Sciatic nerve (tissue), 2 donors: ENCODE measurements at regions not wholly inside any gene's neighbourhood (a gene's known extent, or its start where the extent isn't known, plus 50 kb on each side); places are given as distances from the start of the nearest gene placed in this dataset.
"Not testable (repeated sequence)": the region's sequence is repeated elsewhere in the genome, so short reads cannot be mapped to it uniquely, and the experiment has no call there.

ENCODE experiments used
- ATAC-seq: fragments of 200-7000 bp; cut with Tn5 transposase; one replicate; pipeline ENCODE4 v1.9.1; 2020; ENCODE audit warnings: mild to moderate bottlenecking, moderate library complexity
- DNase-seq: peaks from one replicate; pipeline ENCODE4 v3.0.0-alpha.2; 2020; ENCODE audit warnings: low spot score
- intact Hi-C: fragments of 100-400 bp; cut with DNase I; formaldehyde crosslinking; loops from one replicate; pipeline ENCODE4 v1.14.2; 2022
- donor health status: DM: no; HTN: no; CAD: no.
- donor health status: DM: no; HTN: no; CAD: no.

DNA sequence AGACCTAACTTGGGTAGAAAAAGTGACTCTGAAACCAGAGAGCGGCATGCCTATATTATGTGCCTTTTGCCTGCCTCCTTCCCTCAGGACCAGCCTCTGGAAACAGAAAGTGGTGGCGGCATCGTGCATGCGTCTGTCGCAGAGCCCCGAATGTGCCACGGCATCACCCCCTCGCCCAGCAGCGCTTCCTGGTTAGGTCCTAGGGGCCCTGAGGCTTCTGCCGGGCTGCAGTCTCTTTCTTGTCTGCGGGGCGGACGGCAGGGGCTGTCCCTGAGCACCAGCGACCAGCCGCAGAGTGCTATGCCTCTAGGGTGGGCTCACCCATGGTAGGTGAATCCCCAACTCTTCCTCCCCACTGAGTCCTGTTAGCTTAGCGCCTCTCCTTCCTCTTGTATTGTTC lies 68.7 kb downstream of the VSIG4 start:
- intact Hi-C loops: no loop called here
- no peak for ATAC-seq

DNA sequence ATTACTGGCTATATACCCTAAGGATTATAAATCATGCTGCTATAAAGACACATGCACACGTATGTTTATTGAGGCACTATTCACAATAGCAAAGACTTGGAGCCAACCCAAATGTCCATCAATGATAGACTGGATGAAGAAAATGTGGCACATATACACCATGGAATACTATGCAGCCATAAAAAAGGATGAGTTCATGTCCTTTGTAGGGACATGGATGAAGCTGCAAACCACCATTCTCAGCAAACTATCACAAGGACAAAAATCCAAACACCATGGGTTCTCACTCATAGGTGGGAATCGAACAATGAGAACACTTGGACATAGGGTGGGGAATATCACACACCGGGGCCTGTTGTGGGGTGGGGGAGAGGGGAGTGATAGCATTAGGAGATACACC lies 72.7 kb downstream of the VSIG4 start:
- DNase-seq, intact Hi-C loops, ATAC-seq: not testable (repeated sequence)

More for the DNA sequence above, 68.7 kb downstream of the VSIG4 start:
- DNase-seq: no peak

DNA sequence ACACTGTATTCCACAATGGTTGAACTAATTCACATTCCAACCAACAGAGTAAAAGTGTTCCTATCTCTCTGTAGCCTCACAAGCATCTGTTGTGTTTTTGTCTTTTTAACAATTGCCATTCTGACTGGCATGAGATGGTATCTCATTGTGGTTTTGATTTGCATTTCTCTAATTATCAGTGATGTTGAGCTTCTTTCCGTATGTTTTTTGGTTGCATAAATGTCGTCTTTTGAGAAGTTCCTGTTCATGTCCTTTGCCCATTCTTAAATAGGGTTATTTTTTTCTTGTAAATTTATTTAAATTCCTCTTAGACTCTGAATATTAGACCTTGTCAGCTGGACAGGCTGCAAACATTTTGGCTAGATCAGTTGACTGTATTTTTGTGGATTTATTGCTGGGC lies 78.2 kb downstream of the VSIG4 start:
- DNase-seq (no peak), ATAC-seq (no peak)
- intact Hi-C loops: no loop called here

DNA sequence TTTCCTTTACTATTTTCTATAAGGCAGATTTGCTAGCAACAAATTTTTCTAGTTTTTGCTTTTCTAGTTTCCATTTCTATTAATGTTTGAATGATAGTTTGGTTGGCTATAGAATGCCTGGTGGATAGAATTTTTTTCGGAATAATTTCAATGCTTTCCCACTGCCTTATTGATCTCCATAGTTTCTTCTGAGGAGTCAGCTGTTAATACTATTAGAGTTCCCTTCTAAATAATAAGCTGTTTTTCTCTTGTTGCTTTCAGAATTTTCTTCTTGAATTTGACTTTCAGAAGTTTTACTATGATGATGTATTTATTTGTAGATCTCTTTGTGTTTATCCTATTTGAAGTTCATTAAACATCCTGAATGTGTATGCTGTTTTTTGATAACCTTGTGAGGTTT lies 91.8 kb downstream of the VSIG4 start:
- DNase-seq (no peak), ATAC-seq (no peak)
- intact Hi-C loops: no loop called here

DNA sequence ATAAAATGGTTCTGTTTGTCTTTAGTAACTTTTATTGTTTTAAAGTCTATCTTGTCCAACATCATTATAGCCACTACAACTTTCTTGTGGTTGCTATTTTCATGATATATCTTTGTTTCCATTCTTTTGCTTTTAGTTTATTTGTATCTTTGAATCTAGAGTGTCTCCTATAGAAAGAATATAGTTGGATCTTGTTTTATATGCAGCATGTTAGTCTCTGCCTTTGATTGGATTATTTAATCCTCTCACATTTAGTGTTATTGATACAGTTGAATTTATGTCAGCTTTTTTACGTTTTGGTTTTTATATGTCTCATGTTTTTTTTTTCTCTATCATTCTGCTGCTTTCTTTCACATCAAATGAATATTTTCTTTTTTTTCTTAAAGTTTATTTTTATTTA lies 98.1 kb downstream of the VSIG4 start:
- DNase-seq (no peak), ATAC-seq (no peak)
- intact Hi-C loops: loop anchor here (5.0 kb wide), 1 partner anchor 226 kb away; no protein-coding TSS in a partner anchor

DNA sequence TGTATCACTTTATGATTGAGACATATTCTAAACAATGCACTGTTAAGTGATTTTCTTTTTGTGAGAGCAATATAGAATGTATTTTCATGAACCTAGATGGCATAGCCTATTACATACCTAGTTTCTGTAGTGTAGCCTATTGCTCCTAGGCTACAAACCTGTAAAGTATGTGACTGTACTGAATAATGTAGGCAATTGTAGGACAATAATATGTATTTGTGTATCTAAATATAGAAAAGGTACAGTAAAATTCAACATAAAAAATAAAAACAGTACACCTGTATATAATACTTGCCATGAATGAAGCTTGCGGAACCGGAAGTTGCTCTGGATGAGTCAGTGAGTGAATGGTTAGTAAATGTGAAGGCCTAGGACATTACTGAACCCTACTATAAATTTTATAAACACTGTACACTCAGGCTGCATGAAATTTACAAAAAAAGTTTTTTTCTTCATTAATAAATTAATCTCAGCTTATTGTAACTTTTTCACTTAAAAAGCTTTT lies 106.7 kb downstream of the VSIG4 start:
- ATAC-seq (no peak), DNase-seq (no peak)
- intact Hi-C loops: no loop called here

DNA sequence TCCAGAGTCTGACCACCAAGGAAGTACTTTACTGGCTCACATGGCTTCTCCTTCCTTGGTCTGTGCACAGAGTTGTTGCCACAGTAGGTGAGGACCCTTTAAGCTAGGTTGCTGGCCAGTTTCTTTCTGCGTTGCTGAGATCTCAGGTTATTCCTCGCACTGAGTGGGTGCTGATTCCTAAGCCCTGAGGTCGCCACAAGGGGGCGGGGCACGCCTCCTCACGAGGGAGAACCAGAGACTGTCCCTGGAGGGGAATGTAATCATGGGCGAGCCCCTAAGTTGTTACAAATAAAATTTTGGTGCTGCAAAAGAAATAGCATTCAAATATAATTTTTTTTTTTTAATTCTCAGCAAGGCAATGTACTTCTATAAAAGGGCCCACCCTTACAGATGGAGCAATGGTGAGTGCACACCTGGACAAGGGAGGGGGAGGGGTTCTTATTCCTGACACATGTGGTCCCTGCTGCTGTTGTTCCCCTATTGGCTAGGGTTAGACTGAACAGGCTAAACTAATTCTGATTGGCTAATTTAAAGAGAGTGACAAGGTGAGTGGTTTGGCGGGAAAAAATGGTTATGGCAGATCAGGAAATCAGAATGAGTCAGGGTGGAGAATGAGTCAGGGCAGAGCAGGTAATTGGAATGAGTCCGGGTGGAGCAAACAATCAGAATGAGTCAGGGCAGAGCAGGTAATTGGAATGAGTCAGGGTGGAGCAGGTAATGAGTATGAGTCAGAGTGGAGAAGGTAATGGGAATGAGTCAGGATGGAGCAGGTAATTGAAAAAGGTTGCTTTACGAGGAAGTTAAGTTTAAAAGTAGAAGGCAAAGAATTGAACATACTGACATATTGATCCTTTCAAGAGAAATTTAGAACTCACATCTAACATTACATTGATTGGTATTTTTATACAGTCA lies 107.5 kb downstream of the VSIG4 start:
- no peak for ATAC-seq
- DNase-seq: no peak
- intact Hi-C loops: no loop called here

DNA sequence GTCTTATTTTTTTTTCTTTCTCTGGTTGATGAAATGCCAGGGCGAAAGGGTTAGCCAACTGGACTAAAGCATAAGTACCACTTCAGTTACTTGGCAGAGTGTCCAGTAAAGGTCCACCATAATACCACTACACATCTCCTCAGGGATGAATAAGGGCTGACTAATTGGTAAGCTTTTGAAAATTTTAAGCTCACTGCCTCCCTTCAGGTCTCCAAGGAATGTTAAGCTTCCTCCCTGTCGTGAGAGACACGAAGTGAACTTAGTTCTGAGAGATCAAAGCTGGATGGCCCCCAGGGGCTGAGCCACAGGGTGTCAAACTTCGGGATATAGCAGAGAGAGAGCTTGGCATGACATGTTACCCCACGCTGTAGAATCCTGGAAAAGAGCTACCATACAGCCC lies 111.4 kb downstream of the VSIG4 start:
- ATAC-seq (no peak), DNase-seq (no peak)
- intact Hi-C loops: no loop called here

DNA sequence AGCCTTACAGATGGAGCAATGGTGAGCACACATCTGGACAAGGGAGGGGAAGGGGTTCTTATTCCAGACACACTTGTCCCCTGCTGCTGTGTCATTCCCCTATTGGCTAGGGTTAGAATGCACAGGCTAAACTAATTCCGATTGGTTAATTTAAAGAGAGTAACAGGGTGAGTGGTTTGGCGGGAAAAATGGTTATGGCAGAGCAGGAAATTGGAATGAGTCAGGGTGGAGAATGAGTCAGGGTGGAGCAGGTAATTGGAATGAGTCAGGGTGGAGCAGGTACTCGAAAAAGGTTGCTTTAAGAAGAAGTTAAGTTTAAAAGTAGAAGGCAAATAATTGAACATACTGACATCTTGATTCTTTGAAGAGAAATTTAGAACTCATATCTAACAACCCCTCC lies 112.5 kb downstream of the VSIG4 start:
- DNase-seq, intact Hi-C loops, ATAC-seq: not testable (repeated sequence)

DNA sequence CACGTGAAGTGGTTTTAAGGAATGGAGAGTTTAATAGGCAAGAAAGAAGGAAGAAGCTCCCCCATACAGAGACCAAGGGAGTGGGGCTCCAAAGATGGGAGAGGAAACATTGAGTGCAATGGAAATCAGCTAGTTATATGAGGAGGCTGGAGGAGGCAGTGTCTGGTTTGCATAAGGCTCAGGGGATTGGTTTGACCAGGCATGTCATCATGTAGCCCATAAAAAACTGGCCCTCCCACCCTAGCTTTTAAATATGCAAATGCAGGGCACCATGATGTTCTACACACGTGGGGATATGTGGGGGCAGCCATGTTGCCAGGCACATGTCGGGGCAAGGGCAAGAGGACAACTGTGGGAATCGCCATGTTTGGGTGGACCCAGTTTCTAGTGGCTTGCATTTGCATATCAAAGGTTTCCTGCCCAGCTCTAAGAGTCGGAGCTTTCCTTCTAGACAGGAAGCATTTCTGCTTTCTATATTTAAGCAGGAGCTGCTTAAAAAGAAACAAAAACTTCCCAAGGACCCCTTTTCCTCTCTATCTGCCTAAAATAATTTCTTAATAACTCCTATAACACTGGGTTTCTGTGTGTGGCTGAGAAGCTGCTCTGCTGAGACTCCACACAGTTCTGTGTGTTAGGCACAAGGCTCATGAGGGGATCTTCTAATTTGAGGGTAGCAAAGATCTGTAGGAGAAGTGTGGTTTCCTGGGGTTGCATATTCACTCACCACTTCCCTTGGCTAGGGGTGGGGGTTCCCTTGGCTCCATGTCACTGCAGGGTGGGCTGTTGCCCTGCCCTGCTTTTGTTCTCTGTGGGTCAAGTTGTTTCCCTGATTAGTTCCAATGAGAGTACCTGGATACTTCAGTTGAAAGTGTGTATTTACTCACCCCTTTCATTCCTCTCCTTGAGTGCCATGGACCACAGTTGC lies 113.5 kb downstream of the VSIG4 start:
- ATAC-seq (no peak), DNase-seq (no peak)
- intact Hi-C loops: no loop called here

DNA sequence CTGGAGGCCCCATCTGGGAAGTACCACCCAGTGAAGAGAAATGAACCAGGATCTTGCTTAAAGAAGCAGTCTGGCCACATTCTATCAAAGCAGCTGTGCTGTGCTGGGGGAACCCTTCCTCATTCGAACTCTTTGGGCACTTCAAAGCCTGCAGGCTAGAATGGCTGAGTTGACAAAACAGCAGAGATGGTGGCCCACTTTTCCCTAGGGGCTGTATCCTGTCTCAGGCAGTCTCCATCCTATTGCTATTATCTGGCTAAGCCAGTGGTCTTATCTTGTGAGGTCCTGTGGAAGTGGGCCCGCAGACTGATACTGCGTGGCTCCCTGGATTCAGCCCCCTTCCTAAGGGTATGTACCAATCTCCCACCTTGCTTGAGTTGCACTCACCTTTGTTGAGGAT lies 114.3 kb downstream of the VSIG4 start:
- DNase-seq (no peak), ATAC-seq (no peak)
- intact Hi-C loops: no loop called here

DNA sequence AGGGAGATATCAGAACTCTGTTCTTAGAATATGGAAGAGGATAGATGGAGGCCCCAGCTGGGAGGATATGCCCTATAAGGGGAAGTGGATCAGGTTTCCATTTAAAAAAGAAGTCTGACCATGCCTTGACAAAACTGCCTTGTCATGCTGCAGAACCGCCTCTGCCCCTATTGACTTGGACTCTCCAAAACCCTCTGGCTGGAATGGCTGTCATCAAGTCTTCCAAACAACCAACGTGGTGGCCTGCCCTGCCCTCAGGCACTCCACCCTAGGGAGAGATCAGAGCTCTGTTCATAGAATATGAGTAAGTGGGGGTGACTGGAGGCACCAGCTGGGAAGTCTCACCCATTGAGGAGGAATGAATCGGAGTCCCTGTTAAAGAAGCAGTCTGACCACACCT lies 114.9 kb downstream of the VSIG4 start:
- intact Hi-C loops: no loop called here
- DNase-seq (no peak), ATAC-seq (no peak)

DNA sequence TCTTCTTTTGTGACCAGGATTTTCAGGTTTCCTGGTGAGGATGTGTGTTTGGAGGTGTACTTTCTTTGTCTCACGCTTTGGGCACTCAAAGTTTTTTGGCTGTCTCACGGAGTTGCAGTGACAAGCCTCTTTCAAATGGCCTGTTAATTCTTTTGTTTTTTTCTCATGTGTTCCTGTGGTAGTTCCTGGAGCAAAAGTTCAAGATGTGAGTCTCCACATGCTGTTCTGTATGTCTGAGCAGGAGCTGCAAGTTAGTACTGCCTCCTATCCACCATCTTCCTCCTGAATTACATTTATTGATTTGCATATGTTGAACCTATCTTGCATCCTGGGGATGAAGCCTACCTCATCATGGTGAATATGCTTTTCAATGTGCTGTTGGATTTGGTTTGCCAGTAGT lies 118.5 kb downstream of the VSIG4 start:
- DNase-seq (no peak), ATAC-seq (no peak)
- intact Hi-C loops: no loop called here

DNA sequence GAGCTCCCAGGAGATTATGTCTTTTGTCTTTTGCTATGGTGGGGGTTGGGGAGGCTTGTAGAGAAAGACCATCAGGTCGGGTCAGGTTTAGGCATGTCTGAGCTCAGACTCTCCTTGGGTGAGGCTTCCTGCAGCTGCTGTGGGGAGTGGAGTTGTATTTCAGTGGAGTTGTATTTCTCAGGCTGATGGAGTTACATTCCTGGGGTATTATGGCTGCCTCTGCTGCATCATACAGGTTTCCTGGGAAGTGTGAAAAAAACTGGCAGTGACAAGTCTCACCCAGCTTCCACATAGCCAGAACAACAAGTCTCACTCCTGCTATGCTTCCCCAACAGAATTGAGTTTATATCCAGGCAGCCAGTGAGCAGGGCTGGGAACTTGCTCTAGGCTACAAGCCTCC lies 119.3 kb downstream of the VSIG4 start:
- intact Hi-C loops: no loop called here
- DNase-seq (no peak), ATAC-seq (no peak)

DNA sequence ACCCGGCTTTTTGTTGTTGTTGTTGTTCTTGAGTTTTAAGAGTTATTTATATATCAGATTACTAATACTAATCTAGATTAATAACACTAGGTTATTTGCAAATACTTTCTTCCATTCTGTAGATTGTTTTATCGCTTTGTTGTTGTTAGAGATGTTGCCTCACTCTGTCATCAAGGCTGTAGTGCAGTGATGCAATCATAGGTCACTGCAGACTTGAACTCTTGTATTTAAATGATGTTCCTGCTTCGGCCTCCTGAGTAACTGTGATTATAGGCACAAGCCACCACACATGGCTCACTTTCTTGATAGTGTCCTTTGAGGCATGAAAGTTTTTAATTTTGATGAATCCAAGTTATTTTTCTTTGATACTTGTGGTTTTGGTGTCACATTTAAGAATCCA lies 129.0 kb downstream of the VSIG4 start:
- ATAC-seq (no peak), DNase-seq (no peak)
- intact Hi-C loops: no loop called here

DNA sequence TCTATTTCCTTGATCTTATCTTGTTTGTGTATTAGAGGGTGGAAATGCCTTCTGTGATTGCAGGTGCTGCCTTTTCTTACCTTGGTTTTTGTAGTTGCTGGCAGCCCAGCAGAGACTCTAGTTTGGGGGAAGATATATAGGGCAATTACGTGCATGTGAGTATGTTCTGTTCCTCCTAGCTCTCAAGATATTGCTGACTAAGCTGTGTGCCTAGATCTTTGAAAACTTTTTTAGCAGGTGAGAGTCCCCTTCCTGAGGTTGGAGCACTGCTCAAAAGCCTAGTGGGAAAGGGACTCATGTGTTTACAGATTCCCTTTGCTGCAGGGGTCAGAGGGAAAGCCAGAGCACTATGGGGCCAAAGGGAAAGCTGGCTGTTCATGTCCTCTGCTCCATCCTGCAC lies 136.1 kb downstream of the VSIG4 start:
- no peak for ATAC-seq
- intact Hi-C loops: no loop called here
- DNase-seq: no peak

DNA sequence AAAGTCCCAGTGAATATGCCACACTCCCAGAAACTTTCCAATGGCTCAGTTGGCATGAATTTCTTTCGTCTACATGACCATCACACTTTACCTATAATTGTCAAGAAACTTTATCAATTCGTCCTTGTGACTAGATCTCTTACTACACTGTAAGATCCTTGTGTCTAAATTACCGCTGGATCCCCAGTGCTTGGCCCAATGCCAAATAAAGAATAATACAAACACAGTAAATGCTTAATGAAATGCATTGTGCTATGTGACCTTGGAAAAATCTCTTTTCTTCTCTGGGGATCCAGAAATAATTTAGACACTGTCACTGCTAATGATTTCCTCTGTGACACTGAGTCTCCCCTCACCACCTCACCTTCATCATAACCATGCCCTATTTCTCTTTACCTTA lies 137.9 kb downstream of the VSIG4 start:
- ATAC-seq: no peak

DNA sequence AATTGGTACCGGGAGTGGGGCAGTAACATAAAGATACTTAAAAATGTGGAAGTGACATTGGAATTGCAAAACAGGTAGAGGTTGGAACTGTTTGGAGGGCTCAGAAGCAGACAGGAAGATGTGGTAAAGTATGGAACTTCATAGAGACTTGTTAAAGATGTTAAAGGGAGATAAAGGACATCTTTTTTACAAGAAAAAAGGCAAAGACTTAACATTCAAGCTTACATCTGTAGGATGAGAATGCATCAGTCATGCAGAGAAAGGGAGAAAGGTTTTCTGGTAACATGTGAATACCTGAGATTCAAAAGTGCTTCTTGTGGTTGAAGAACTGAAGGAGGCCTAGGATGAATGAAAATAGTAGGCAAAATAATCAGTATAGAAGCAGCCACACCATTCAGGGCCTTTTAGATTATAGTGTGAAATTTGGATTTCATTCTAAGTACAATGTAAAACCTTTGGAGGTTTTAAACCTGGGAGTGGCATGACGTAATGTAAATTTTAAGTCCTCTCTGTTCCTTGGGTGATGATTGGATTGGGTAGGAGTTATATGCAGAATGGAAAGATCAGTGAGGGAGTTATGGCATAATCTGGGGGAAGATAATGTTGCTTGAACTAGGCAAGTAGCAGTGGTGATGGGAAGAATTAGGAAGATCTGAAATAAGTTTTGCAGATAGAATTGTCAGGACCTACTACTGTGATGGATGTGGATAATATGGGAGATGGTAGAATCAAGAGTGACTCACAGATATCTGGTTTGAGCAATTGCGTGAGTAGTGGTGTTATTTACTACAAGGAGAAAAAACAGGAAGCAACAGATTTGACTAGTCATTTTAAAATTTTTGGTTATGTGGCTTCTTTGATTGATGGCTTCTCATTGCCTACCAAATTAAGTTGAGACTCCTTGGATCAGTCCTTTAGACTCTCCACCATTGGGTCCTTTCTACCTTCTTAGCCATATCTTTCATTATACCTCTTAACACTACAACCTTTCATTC lies 138.7 kb downstream of the VSIG4 start:
- intact Hi-C loops: no loop called here
- no peak for DNase-seq
- ATAC-seq: no peak

More for the DNA sequence above, 137.9 kb downstream of the VSIG4 start:
- DNase-seq: no peak
- intact Hi-C loops: no loop called here

DNA sequence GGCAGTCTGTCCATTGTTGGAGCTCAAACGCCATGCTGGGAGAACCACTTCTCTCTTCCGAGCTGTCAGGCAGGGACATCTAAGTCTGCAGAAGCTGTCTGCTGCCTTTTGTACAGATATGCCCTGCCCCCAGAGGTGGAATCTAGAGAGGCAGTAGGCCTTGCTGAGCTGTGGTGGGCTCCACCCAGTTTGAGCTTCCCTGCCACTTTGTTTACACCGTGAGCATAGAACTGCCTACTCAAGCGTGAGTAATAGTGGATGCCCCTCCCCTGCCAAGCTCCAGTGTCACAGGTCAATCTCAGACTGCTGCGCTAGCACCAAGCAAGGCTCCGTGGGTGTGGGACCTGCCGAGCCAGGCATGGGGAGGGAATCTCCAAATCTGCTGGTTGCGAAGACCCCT lies 145.7 kb downstream of the VSIG4 start:
- DNase-seq (no peak), ATAC-seq (no peak)
- intact Hi-C loops: no loop called here
